Epithelial cell of proximal tubule (primary cell): ENCODE measurements at regions not wholly inside any gene's neighbourhood (a gene's known extent, or its start where the extent isn't known, plus 50 kb on each side); places are given as distances from the start of the nearest gene placed in this dataset.

Experiments
- DNase-seq: peaks from one replicate; pipeline ENCODE4 v3.0.0-alpha.2; 2011; ENCODE audit warnings: low read depth
- H3K4me3 ChIP-seq: 2 replicates; pipeline ENCODE4 v1.5.1; 2011; ENCODE audit warnings: low read depth, mild to moderate bottlenecking, low read length
- CTCF ChIP-seq: conservative IDR thresholded peaks from 2 replicates; pipeline ENCODE4 v1.5.1; 2012; ENCODE audit warnings: low read depth, mild to moderate bottlenecking, low read length

GRCh38 chr5:82661462-82661861 lies 383.3 kb upstream of the RPS23 start:
- DNase-seq: no peak
- no peak overlapping the region for H3K4me3 ChIP-seq
- TF ChIP-seq CTCF: no peak

- no peak for TF ChIP-seq CTCF
- no peak for DNase-seq
- no peak overlapping the region for H3K4me3 ChIP-seq
These were observed 381.0 kb upstream of the RPS23 start for GRCh38 chr5:82659115-82659514.

- no peak overlapping the region for H3K4me3 ChIP-seq
- TF ChIP-seq CTCF: no peak
- DNase-seq: no peak
These were observed 379.0 kb upstream of the RPS23 start for GRCh38 chr5:82657033-82657699.

- no peak for DNase-seq
- no peak for TF ChIP-seq CTCF
- H3K4me3 ChIP-seq: no peak overlapping the region
These were observed 378.2 kb upstream of the RPS23 start for GRCh38 chr5:82656341-82656761.

- no peak for DNase-seq
These were observed 376.9 kb upstream of the RPS23 start for GRCh38 chr5:82655078-82655477.

GRCh38 chr5:82649943-82650342 lies 371.8 kb upstream of the RPS23 start:
- TF ChIP-seq CTCF: no peak
- no peak overlapping the region for H3K4me3 ChIP-seq
- DNase-seq: no peak

More at GRCh38 chr5:82655078-82655477, 376.9 kb upstream of the RPS23 start:
- TF ChIP-seq CTCF: no peak
- no peak overlapping the region for H3K4me3 ChIP-seq

- no peak for TF ChIP-seq CTCF
- no peak for DNase-seq
These were observed 366.6 kb upstream of the RPS23 start for GRCh38 chr5:82644766-82645165.

More at GRCh38 chr5:82644766-82645165, 366.6 kb upstream of the RPS23 start:
- no peak overlapping the region for H3K4me3 ChIP-seq
